ENCODE measurements at regions not wholly inside any gene's neighbourhood (a gene's known extent, or its start where the extent isn't known, plus 50 kb on each side); places are given as distances from the start of the nearest gene placed in this dataset.

- Histone ChIP-seq H3K4me1 (ENCODE audit: control insufficient read depth in 4 of 4, insufficient read depth in 4 of 4, low read length in 3 of 4) (no peaks in the 10 kb centered on the region), H3K9me3 (ENCODE audit: control insufficient read depth in 4 of 4, low read length in 3 of 4) (peaks cover 0 to 2% (median under 1%) of the 10 kb centered on the region in 4 donors), H3K27me3 (ENCODE audit: control insufficient read depth in 4 of 4, insufficient read depth in 4 of 4, low read length in 3 of 4) (no peaks in the 10 kb centered on the region), H3K4me3 (ENCODE audit: low read depth in 1 of 3, low read length in 3 of 3) (no peak overlapping the region), H3K36me3 (ENCODE audit: control insufficient read depth in 4 of 4, insufficient read depth in 3 of 4, low read depth in 1 of 4, low read length in 3 of 4) (no peaks in the 10 kb centered on the region), H3K27ac (ENCODE audit: low read depth in 1 of 2, low read length in 2 of 2) (no peak overlapping the region), H3K9ac (ENCODE audit: low read depth in 1 of 2, low read length in 2 of 2) (no peak overlapping the region)
- DNase-seq (ENCODE audit: low spot score) = no peak
- WGBS = 85% methylated on average over 7 of the region's 7 CpGs
- TF ChIP-seq JUND (IDR thresholded peaks at IDR 0.05) (no peak), HNF4A (conservative IDR thresholded peaks at IDR 0.05) (no peak), HNF4G (IDR thresholded peaks at IDR 0.05) (no peak), NR2F2 (IDR thresholded peaks at IDR 0.05) (no peak), YY1 (IDR thresholded peaks at IDR 0.05) (no peak)
Observed at GRCh38 chr2:7572450-7572849, 655.2 kb downstream of the RNF144A start.

GRCh38 chr2:7573166-7573825 lies 656.1 kb downstream of the RNF144A start:
- H3K4me1 ChIP-seq (ENCODE audit: control insufficient read depth in 4 of 4, insufficient read depth in 4 of 4, low read length in 3 of 4) = no peaks in the 10 kb centered on the region
- no peak overlapping the region for H3K9ac ChIP-seq (ENCODE audit: low read depth in 1 of 2, low read length in 2 of 2)
- H3K27ac ChIP-seq (ENCODE audit: low read depth in 1 of 2, low read length in 2 of 2) = no peak overlapping the region
- H3K27me3 ChIP-seq (ENCODE audit: control insufficient read depth in 4 of 4, insufficient read depth in 4 of 4, low read length in 3 of 4) = no peaks in the 10 kb centered on the region
- TF ChIP-seq SP1 (IDR thresholded peaks at IDR 0.05) (no peak), REST (IDR thresholded peaks at IDR 0.05) (no peak), TAF1 (conservative IDR thresholded peaks at IDR 0.05) (no peak), HNF4A (conservative IDR thresholded peaks at IDR 0.05) (no peak), YY1 (IDR thresholded peaks at IDR 0.05) (no peak), EGR1 (IDR thresholded peaks at IDR 0.05; ENCODE audit: low read depth in 2 of 2) (no peak), ATF3 (IDR thresholded peaks at IDR 0.05) (no peak), JUND (IDR thresholded peaks at IDR 0.05) (no peak), HNF4G (IDR thresholded peaks at IDR 0.05) (no peak), NR2F2 (IDR thresholded peaks at IDR 0.05) (no peak), GABPA (IDR thresholded peaks at IDR 0.05 in 1 of 2, conservative IDR thresholded peaks at IDR 0.05 in 1 of 2) (no peak), ZBTB33 (IDR thresholded peaks at IDR 0.05) (no peak), FOXA2 (IDR thresholded peaks at IDR 0.05) (no peak), FOXA1 (IDR thresholded peaks at IDR 0.05) (no peak), MAX (IDR thresholded peaks at IDR 0.05) (no peak), RXRA (IDR thresholded peaks at IDR 0.05) (no peak), RAD21 (IDR thresholded peaks at IDR 0.05) (no peak), CTCF (IDR thresholded peaks at IDR 0.05; ENCODE audit: low read depth, low read length, missing input control) (no peak)
- H3K4me3 ChIP-seq (ENCODE audit: low read depth in 1 of 3, low read length in 3 of 3) = no peak overlapping the region
- WGBS = 67% methylated on average over 6 of the region's 6 CpGs
- no peak for DNase-seq (ENCODE audit: low spot score)
- H3K36me3 ChIP-seq (ENCODE audit: control insufficient read depth in 4 of 4, insufficient read depth in 3 of 4, low read depth in 1 of 4, low read length in 3 of 4) = no peaks in the 10 kb centered on the region
- H3K9me3 ChIP-seq (ENCODE audit: control insufficient read depth in 4 of 4, low read length in 3 of 4) = peaks cover 0 to 10% (median 3%) of the 10 kb centered on the region in 4 donors
